Central memory CD8-positive, alpha-beta T cell (primary cell): ENCODE measurements at regions not wholly inside any gene's neighbourhood (a gene's known extent, or its start where the extent isn't known, plus 50 kb on each side); places are given as distances from the start of the nearest gene placed in this dataset.

ENCODE experiments used
- ATAC-seq: fragments of 150-1000 bp; cut with Tn5 transposase; replicated peaks from 2 replicates; pipeline ENCODE4 v1.10.0; 2022; ENCODE audit warnings: mild to moderate bottlenecking, moderate FRiP score, moderate number of reproducible peaks; ENCODE audit not compliant: poor library complexity, severe bottlenecking; ENCODE audit errors: extremely low read depth
- DNase-seq, 2 donors: peaks; one replicate each; pipeline ENCODE4 v3.0.0; 2021; ENCODE audit warnings: low spot score in 2 of 2
- H3K27ac Mint-ChIP-seq: one replicate; pipeline ENCODE4 v1.8.0; 2022; ENCODE audit warnings: low read depth, mild to moderate bottlenecking, moderate library complexity, mixed read lengths
- H3K27me3 Mint-ChIP-seq: one replicate; pipeline ENCODE4 v1.8.0; 2022; ENCODE audit warnings: mixed read lengths
- H3K36me3 Mint-ChIP-seq: one replicate; pipeline ENCODE4 v1.8.0; 2022; ENCODE audit warnings: mild to moderate bottlenecking, moderate library complexity, mixed read lengths; ENCODE audit not compliant: insufficient read depth
- H3K4me1 Mint-ChIP-seq: one replicate; pipeline ENCODE4 v1.8.0; 2022; ENCODE audit warnings: mixed read lengths
- H3K4me3 Mint-ChIP-seq: one replicate; pipeline ENCODE4 v1.8.0; 2022; ENCODE audit warnings: mild to moderate bottlenecking, moderate library complexity, mixed read lengths
- H3K9me3 Mint-ChIP-seq: one replicate; pipeline ENCODE4 v1.8.0; 2022; ENCODE audit warnings: mixed read lengths

DNA sequence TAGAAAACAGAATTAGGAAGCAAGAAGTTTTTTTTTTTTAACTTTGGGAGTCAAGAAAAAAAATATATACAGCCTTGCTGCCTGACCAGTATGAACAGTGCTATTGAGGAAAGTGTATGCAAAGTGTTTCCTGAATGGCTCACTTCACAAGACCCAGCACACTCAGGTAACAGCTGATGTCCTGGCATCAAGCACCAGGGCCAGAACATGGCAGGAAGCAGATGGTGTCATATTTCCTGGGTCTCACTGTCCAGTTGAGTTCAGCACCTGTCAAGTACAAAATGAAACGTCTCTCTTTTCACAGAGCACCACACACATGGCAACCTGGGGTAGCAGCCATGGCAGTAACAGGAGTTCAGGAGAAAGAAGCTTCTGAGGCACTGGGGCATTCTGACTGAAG lies 372.3 kb downstream of the TTLL7 start:
- Mint-ChIP-seq H3K36me3 (no peaks in the 10 kb centered on the region), H3K27ac (no peak overlapping the region), H3K27me3 (no peaks in the 10 kb centered on the region), H3K4me1 (no peaks in the 10 kb centered on the region), H3K9me3 (peaks cover 21% of the 10 kb centered on the region), H3K4me3 (no peak overlapping the region)
- no peak for DNase-seq
- ATAC-seq: no peak

DNA sequence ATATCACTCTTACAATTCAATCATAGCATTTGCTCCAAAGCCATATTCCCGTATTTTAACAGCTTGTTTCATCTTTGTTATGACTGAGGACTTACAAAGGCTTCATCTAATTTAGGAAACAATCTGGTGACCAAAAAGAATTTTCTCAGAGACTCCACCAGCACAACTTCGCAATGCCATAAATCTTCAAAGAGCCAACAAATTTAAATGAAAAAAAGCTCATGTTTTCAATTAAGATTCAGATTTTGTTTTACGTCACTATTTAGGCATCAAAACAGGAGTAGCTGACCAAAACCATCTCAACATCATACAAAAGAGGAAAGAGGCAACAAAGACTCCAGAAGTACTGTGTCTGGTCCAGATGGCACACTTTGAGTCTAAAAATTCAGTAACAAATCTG lies 373.3 kb downstream of the TTLL7 start:
- no peak for ATAC-seq
- Mint-ChIP-seq H3K9me3 (peaks cover 21% of the 10 kb centered on the region), H3K27ac (no peak overlapping the region), H3K4me1 (no peaks in the 10 kb centered on the region), H3K4me3 (no peak overlapping the region), H3K27me3 (no peaks in the 10 kb centered on the region), H3K36me3 (no peaks in the 10 kb centered on the region)
- DNase-seq: no peak

GRCh38 chr1:83620016-83620415 lies 378.9 kb downstream of the TTLL7 start:
- Mint-ChIP-seq H3K9me3 (peaks cover 10% of the 10 kb centered on the region), H3K4me3 (no peak overlapping the region), H3K36me3 (no peaks in the 10 kb centered on the region), H3K27ac (no peak overlapping the region), H3K27me3 (no peaks in the 10 kb centered on the region), H3K4me1 (no peaks in the 10 kb centered on the region)
- ATAC-seq (no peak), DNase-seq (no peak)

GRCh38 chr1:83619170-83619896 lies 379.6 kb downstream of the TTLL7 start:
- Mint-ChIP-seq H3K4me1 (no peaks in the 10 kb centered on the region), H3K36me3 (no peaks in the 10 kb centered on the region), H3K4me3 (no peak overlapping the region), H3K27me3 (no peaks in the 10 kb centered on the region), H3K9me3 (peaks cover 10% of the 10 kb centered on the region), H3K27ac (no peak overlapping the region)
- ATAC-seq: no peak
- no peak for DNase-seq

DNA sequence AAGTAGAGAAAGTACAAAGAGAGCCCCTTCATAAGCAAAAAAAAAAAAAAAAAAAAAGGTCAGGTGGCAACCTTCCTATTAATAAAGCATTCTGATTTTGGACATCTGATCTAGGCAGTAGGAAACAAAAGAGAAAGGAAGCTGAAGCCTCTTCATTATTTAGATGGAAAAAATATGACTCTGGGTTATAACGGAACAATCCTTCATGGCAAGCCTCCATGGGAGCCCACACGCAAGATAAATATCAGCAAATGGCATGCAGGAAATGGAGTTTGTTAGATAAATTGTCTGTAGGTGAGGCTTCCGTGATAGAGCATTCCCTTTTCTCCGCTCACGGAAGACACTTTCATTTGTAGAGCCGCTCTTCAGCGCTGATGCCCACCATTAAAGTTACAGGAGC lies 381.0 kb downstream of the TTLL7 start:
- Mint-ChIP-seq H3K4me3 (no peak overlapping the region), H3K9me3 (peaks cover 9% of the 10 kb centered on the region), H3K27ac (no peak overlapping the region)

DNA sequence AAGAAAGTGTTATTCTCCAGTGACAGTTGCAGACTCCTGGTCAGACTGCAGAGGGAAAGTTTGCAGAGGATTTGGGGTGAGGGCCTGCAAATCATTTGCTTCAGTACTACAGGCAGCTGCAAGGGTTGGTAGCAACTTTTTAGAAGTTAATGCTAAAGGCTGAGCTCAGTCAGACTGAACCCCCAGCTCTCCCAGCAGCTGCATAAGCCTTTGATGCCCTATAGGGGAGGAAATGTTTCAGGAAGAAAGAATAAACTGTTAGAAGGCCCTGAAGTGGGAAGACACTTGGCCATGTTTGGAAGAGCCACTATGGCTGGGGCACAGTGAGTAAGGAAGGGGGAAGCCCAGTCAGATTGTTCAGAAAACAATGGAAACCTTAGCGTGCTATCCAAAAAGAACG lies 383.6 kb downstream of the TTLL7 start:
- H3K4me1 Mint-ChIP-seq: no peaks in the 10 kb centered on the region
- no peaks in the 10 kb centered on the region for H3K9me3 Mint-ChIP-seq
- H3K27ac Mint-ChIP-seq: no peak overlapping the region
- H3K4me3 Mint-ChIP-seq: no peak overlapping the region
- H3K36me3 Mint-ChIP-seq: no peaks in the 10 kb centered on the region
- no peaks in the 10 kb centered on the region for H3K27me3 Mint-ChIP-seq
- ATAC-seq: no peak
- DNase-seq: no peak

More for the DNA sequence above, 381.0 kb downstream of the TTLL7 start:
- ATAC-seq: no peak
- no peak for DNase-seq
- H3K4me1 Mint-ChIP-seq: no peaks in the 10 kb centered on the region
- no peaks in the 10 kb centered on the region for H3K36me3 Mint-ChIP-seq
- H3K27me3 Mint-ChIP-seq: no peaks in the 10 kb centered on the region

GRCh38 chr1:83606416-83606955 lies 392.4 kb downstream of the TTLL7 start:
- DNase-seq (no peak), ATAC-seq (no peak)
- no peak overlapping the region for H3K27ac Mint-ChIP-seq
- peaks cover 1% of the 10 kb centered on the region for H3K9me3 Mint-ChIP-seq
- no peaks in the 10 kb centered on the region for H3K36me3 Mint-ChIP-seq
- no peak overlapping the region for H3K4me3 Mint-ChIP-seq
- H3K4me1 Mint-ChIP-seq: no peaks in the 10 kb centered on the region
- H3K27me3 Mint-ChIP-seq: no peaks in the 10 kb centered on the region

- H3K4me3 Mint-ChIP-seq: no peak overlapping the region
- ATAC-seq (no peak), DNase-seq (no peak)
- H3K9me3 Mint-ChIP-seq: peaks cover 24% of the 10 kb centered on the region
- H3K4me1 Mint-ChIP-seq: no peaks in the 10 kb centered on the region
- no peak overlapping the region for H3K27ac Mint-ChIP-seq
- H3K36me3 Mint-ChIP-seq: no peaks in the 10 kb centered on the region
- no peaks in the 10 kb centered on the region for H3K27me3 Mint-ChIP-seq
These were observed 402.6 kb downstream of the TTLL7 start for GRCh38 chr1:83596331-83596730.

DNA sequence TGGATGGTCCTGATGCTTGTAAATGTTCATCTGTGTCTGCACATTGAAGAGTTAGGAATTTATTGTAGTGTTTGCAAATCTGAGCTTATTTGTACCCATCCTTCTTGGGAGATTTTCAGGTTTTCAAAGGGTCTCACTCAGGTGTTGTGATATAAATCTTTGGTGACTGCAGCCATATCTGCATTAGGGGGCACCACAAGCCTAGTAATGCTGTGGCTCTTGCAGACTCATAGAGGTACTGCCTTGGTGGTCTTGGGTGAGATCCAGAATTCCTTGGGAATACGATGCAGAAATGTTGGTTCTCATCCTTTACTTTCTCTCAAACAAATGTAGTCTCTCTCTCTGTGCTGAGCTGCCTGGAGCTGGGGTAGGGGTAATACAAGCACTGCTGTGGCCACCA lies 405.9 kb downstream of the TTLL7 start:
- Mint-ChIP-seq H3K27me3 (no peaks in the 10 kb centered on the region), H3K27ac (no peak overlapping the region), H3K4me1 (no peaks in the 10 kb centered on the region), H3K9me3 (peaks cover 15% of the 10 kb centered on the region), H3K4me3 (no peak overlapping the region), H3K36me3 (no peaks in the 10 kb centered on the region)
- DNase-seq (no peak), ATAC-seq (no peak)

DNA sequence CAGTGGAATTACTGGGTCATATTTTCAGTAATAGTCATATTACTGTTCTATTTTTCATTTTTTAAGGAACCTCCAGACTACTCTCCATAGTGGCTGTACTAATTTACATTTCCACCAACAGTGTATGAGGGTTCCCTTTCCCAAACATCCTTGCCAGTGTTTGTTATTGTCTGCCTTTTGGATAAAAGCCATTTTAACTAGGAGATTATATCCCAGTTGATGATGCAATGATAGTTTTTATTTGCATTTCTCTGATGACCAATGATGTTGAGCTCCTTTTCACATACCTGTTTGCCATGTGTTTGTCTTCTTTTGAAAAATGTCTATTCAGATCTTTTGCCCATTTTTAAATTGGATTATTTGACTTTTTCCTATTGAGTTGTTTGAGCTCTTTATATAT lies 410.8 kb downstream of the TTLL7 start:
- ATAC-seq (no peak), DNase-seq (no peak)
- Mint-ChIP-seq H3K27ac (no peak overlapping the region), H3K9me3 (peaks cover 21% of the 10 kb centered on the region), H3K4me3 (no peak overlapping the region), H3K27me3 (no peaks in the 10 kb centered on the region), H3K4me1 (no peaks in the 10 kb centered on the region), H3K36me3 (peaks cover 3% of the 10 kb centered on the region)

- Mint-ChIP-seq H3K4me3 (no peak overlapping the region), H3K27me3 (no peaks in the 10 kb centered on the region), H3K36me3 (peaks cover 3% of the 10 kb centered on the region), H3K9me3 (peaks cover 10% of the 10 kb centered on the region), H3K4me1 (no peaks in the 10 kb centered on the region), H3K27ac (no peak overlapping the region)
- ATAC-seq: no peak
- no peak for DNase-seq
These were observed 415.4 kb downstream of the TTLL7 start for GRCh38 chr1:83583351-83584014.

GRCh38 chr1:83581747-83582146 lies 417.2 kb downstream of the TTLL7 start:
- Mint-ChIP-seq H3K36me3 (no peaks in the 10 kb centered on the region), H3K4me3 (no peak overlapping the region), H3K27me3 (no peaks in the 10 kb centered on the region), H3K27ac (no peak overlapping the region), H3K4me1 (no peaks in the 10 kb centered on the region), H3K9me3 (peaks cover 5% of the 10 kb centered on the region)
- no peak for DNase-seq
- ATAC-seq: no peak

DNA sequence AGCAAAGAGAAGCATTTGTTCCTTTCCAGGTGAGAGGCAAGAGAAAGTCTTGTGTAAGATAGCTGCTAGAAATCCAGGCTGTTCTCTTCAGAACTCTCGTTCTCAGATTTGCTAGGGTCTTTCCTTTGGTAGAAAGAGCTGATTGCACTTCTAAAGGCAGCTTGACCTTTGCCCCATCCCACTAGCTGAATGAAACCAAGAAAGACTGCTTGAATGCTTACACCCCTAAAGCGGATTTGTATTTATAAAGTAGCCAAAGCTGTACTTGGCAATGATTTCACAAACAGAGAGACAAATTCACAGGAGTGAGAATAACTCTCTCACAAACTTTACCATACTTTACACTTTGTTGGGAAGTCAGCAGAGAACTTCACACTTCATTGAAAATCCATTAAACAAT lies 424.1 kb downstream of the TTLL7 start:
- H3K4me1 Mint-ChIP-seq: no peaks in the 10 kb centered on the region
- no peak overlapping the region for H3K27ac Mint-ChIP-seq
- ATAC-seq (no peak), DNase-seq (no peak)
- H3K4me3 Mint-ChIP-seq: no peak overlapping the region
- H3K9me3 Mint-ChIP-seq: peaks cover 11% of the 10 kb centered on the region
- no peaks in the 10 kb centered on the region for H3K36me3 Mint-ChIP-seq
- H3K27me3 Mint-ChIP-seq: no peaks in the 10 kb centered on the region
